WI38 (cell line): ENCODE measurements at regions not wholly inside any gene's neighbourhood (a gene's known extent, or its start where the extent isn't known, plus 50 kb on each side); places are given as distances from the start of the nearest gene placed in this dataset.
"Not testable (repeated sequence)": the region's sequence is repeated elsewhere in the genome, so short reads cannot be mapped to it uniquely, and the experiment has no call there.

ENCODE experiments used
- H3K4me3 ChIP-seq: 2 replicates; pipeline ENCODE4 v1.5.1; 2011; ENCODE audit warnings: low read depth, mild to moderate bottlenecking, control low read depth, low read length
- CTCF ChIP-seq: IDR thresholded peaks from 2 replicates; pipeline ENCODE4 v1.5.1; 2012; ENCODE audit warnings: low read depth, mild to moderate bottlenecking, control low read depth, low read length

- TF ChIP-seq CTCF: no peak
- no peak overlapping the region for H3K4me3 ChIP-seq
Measured at GRCh38 chr5:84718377-84718776, 333.7 kb upstream of the EDIL3 start.

- TF ChIP-seq CTCF: no peak
- no peak overlapping the region for H3K4me3 ChIP-seq
Measured at GRCh38 chr5:84715686-84716085, 331.0 kb upstream of the EDIL3 start.

GRCh38 chr5:84715091-84715490 lies 330.4 kb upstream of the EDIL3 start:
- TF ChIP-seq CTCF: no peak
- no peak overlapping the region for H3K4me3 ChIP-seq

GRCh38 chr5:84709075-84709474 lies 324.4 kb upstream of the EDIL3 start:
- TF ChIP-seq CTCF: no peak
- no peak overlapping the region for H3K4me3 ChIP-seq

GRCh38 chr5:84706678-84707641 lies 322.3 kb upstream of the EDIL3 start:
- no peak overlapping the region for H3K4me3 ChIP-seq
- no peak for TF ChIP-seq CTCF

GRCh38 chr5:84700545-84700944 lies 315.9 kb upstream of the EDIL3 start:
- not testable (repeated sequence) for H3K4me3 ChIP-seq

GRCh38 chr5:84696651-84697050 lies 312.0 kb upstream of the EDIL3 start:
- no peak overlapping the region for H3K4me3 ChIP-seq
- TF ChIP-seq CTCF: no peak
